SK-N-SH (cell line): ENCODE measurements at regions not wholly inside any gene's neighbourhood (a gene's known extent, or its start where the extent isn't known, plus 50 kb on each side); places are given as distances from the start of the nearest gene placed in this dataset.

Source experiments
- CTCF ChIA-PET: fragments of 300-600, 350-600 bp; formaldehyde crosslinking; extraction: SDS; loops from one replicate; lab custom pipeline; 2021; lab: Yijun Ruan, JAX
- POLR2A ChIA-PET: fragments of 350-600 bp; sonication (Branson Sonifier 250); formaldehyde crosslinking; extraction: SDS; loops from one replicate; lab custom pipeline; 2020; ENCODE audit warnings: antibody characterized with exemption, inconsistent platforms; lab: Yijun Ruan, JAX
- DNase-seq: peaks from one replicate; pipeline ENCODE4 v3.0.0; 2012
- H2AFZ ChIP-seq: fragments of 200-600 bp; sonication (generic); 2 replicates; pipeline ENCODE4 v1.8.1; 2016; ENCODE audit warnings: antibody characterized with exemption, mild to moderate bottlenecking, low read depth
- H3F3A ChIP-seq: fragments of 200-600 bp; sonication (generic); replicated peaks from 2 replicates; pipeline ENCODE3; 2016; ENCODE audit warnings: antibody characterized with exemption, mild to moderate bottlenecking; ENCODE audit not compliant: insufficient read depth
- H3K27ac ChIP-seq, 2 experiments: fragments of 200-500 bp in 1 of 2; fragments of 200-600 bp in 1 of 2; sonication (Bioruptor generic) in 1 of 2; sonication (generic), shearing (Covaris generic) in 1 of 2; 2 replicates each; pipeline versions ENCODE4 v1.5.1 to v1.6.1; 2014 to 2016; ENCODE audit warnings: low read depth in 2 of 2, inconsistent platforms in 1 of 2, low read length in 1 of 2, mild to moderate bottlenecking in 1 of 2, mixed read lengths in 1 of 2
- H3K27me3 ChIP-seq: fragments of 200-600 bp; sonication (generic), shearing (Covaris generic); 2 replicates; pipeline ENCODE4 v1.6.1; 2016; ENCODE audit warnings: mixed run types; ENCODE audit not compliant: insufficient read depth
- H3K36me3 ChIP-seq, 2 experiments: fragments of 200-500 bp in 1 of 2; fragments of 200-600 bp in 1 of 2; sonication (Bioruptor generic) in 1 of 2; sonication (generic) in 1 of 2; replicated peaks in 1 of 2; 2 replicates each; pipeline versions ENCODE3 to v1.5.1; 2014 to 2016; ENCODE audit warnings: low read length in 1 of 2, mild to moderate bottlenecking in 1 of 2; ENCODE audit not compliant: insufficient read depth in 2 of 2, control insufficient read depth in 1 of 2
- H3K4me1 ChIP-seq, 2 experiments: fragments of 200-500 bp in 1 of 2; fragments of 200-600 bp in 1 of 2; sonication (Bioruptor generic) in 1 of 2; sonication (generic), shearing (Covaris generic) in 1 of 2; 2 replicates each; pipeline versions ENCODE4 v1.5.1 to v1.6.1; 2014 to 2016; ENCODE audit warnings: low read depth in 1 of 2, low read length in 1 of 2, mixed run types in 1 of 2; ENCODE audit not compliant: insufficient read depth in 2 of 2, control insufficient read depth in 1 of 2
- H3K4me2 ChIP-seq: fragments of 200-600 bp; sonication (generic), shearing (Covaris generic); 2 replicates; pipeline ENCODE4 v1.6.1; 2017; ENCODE audit warnings: mixed run types
- H3K4me3 ChIP-seq, 2 experiments: fragments of 200-500 bp in 1 of 2; fragments of 200-600 bp in 1 of 2; sonication (Bioruptor generic) in 1 of 2; sonication (generic), shearing (Covaris generic) in 1 of 2; 2 replicates each; pipeline versions ENCODE4 v1.5.1 to v1.8.1; 2014 to 2016; ENCODE audit warnings: low read depth in 2 of 2, inconsistent platforms in 1 of 2, low read length in 1 of 2, mild to moderate bottlenecking in 1 of 2, mixed read lengths in 1 of 2, moderate library complexity in 1 of 2
- H3K79me2 ChIP-seq: fragments of 200-600 bp; sonication (generic); 2 replicates; pipeline ENCODE4 v1.8.1; 2017; ENCODE audit warnings: mild to moderate bottlenecking; ENCODE audit not compliant: insufficient read depth
- H3K9ac ChIP-seq: fragments of 200-600 bp; sonication (generic); 2 replicates; pipeline ENCODE4 v1.6.1; 2017; ENCODE audit warnings: mixed run types
- H3K9me2 ChIP-seq: fragments of 200-600 bp; sonication (generic); 2 replicates; pipeline ENCODE4 v1.6.1; 2017; ENCODE audit warnings: mixed run types
- H3K9me3 ChIP-seq: fragments of 200-600 bp; sonication (generic); 2 replicates; pipeline ENCODE4 v1.6.1; 2017; ENCODE audit warnings: mixed run types, mild to moderate bottlenecking, moderate library complexity
- H4K20me1 ChIP-seq: fragments of 200-600 bp; sonication (generic); 2 replicates; pipeline ENCODE4 v1.6.1; 2017; ENCODE audit warnings: mild to moderate bottlenecking, mixed run types; ENCODE audit not compliant: insufficient read depth
- EZH2phosphoT487 ChIP-seq: fragments of 200-600 bp; sonication (generic); IDR thresholded peaks from 2 replicates; pipeline ENCODE4 v1.6.1; 2017; ENCODE audit warnings: low read depth, mixed run types, mild to moderate bottlenecking, antibody characterized with exemption, moderate library complexity, borderline replicate concordance
- FOXJ3 ChIP-seq: sonication (generic); formaldehyde crosslinking; IDR thresholded peaks from 2 replicates; pipeline ENCODE4 v1.5.1; 2020; ENCODE audit warnings: mild to moderate bottlenecking, missing genetic modification reagents
- FOXM1 ChIP-seq: IDR thresholded peaks from 2 replicates; pipeline ENCODE4 v1.4.0; 2012; ENCODE audit warnings: low read depth, mild to moderate bottlenecking
- JUND ChIP-seq: IDR thresholded peaks from 2 replicates; pipeline ENCODE4 v1.4.0; 2012
- MXI1 ChIP-seq: IDR thresholded peaks from 2 replicates; pipeline ENCODE4 v1.6.1; 2012; ENCODE audit warnings: mild to moderate bottlenecking, low read depth, low read length, improper control_type of control experiment
- NFIC ChIP-seq: IDR thresholded peaks from 2 replicates; pipeline ENCODE4 v1.4.0; 2012; ENCODE audit warnings: borderline replicate concordance
- NRF1 ChIP-seq: IDR thresholded peaks from 2 replicates; pipeline ENCODE4 v1.6.1; 2012; ENCODE audit warnings: low read depth, mild to moderate bottlenecking, low read length
- RCOR1 ChIP-seq: fragments of 150-350 bp; IDR thresholded peaks from 2 replicates; pipeline ENCODE4 v1.6.1; 2017; ENCODE audit warnings: antibody characterized with exemption, low read length
- SIN3A ChIP-seq: IDR thresholded peaks from 2 replicates; pipeline ENCODE4 v1.6.1; 2012; ENCODE audit warnings: low read depth, mild to moderate bottlenecking, low read length, moderate library complexity, borderline replicate concordance
- TCF12 ChIP-seq: IDR thresholded peaks from 2 replicates; pipeline ENCODE4 v1.4.0; 2012
- YY1 ChIP-seq: IDR thresholded peaks from 2 replicates; pipeline ENCODE4 v1.4.0; 2012; ENCODE audit warnings: low read depth, mild to moderate bottlenecking
- TF ChIP-seq, protein P1 (sequence below): IDR thresholded peaks from 2 replicates; pipeline ENCODE4; 2012
- TF ChIP-seq, protein P2 (sequence below): fragments of 150-350 bp; IDR thresholded peaks from 2 replicates; pipeline ENCODE4 v1.6.1; 2017; ENCODE audit warnings: antibody characterized with exemption, low read length, low read depth, borderline replicate concordance
- TF ChIP-seq, protein P3 (sequence below): fragments of 200-600 bp; sonication (generic); IDR thresholded peaks from 2 replicates; pipeline ENCODE4 v1.6.1; 2017; ENCODE audit warnings: antibody characterized with exemption, mild to moderate bottlenecking, moderate library complexity
- TF ChIP-seq, protein P4 (sequence below): fragments of 150-350 bp; IDR thresholded peaks from 2 replicates; pipeline ENCODE4 v1.6.1; 2016; ENCODE audit warnings: mild to moderate bottlenecking, low read depth, low read length
- TF ChIP-seq, protein P5 (sequence below): IDR thresholded peaks from 2 replicates; pipeline ENCODE4 v1.4.0; 2012; ENCODE audit warnings: low read depth
- TF ChIP-seq, protein P6 (sequence below): IDR thresholded peaks from 2 replicates; pipeline ENCODE4 v1.4.0; 2012; ENCODE audit warnings: low read depth, borderline replicate concordance
- TF ChIP-seq, protein P7 (sequence below): IDR thresholded peaks from 2 replicates; pipeline ENCODE4 v1.4.0; 2012; ENCODE audit warnings: low read depth, borderline replicate concordance

DNA sequence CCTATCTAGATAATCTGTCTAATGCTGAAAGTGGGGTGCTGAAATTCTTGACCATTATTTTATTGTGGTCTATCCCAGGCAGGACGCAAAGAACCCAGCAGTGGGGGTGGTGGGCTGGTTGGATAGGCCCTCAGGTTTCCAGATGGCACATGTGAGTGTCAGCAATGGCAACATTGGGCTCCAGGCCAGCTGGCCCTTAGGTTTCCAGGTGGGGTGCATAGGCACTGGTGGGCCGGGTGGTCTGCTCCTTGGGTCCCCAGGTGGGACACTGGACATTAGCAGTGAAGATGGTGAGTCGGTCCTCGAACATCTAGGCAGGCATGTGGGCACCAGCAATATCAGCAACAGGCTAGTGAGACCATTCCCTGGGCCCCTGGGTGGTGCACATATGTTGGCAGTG is 680.3 kb upstream of the ACVR2A start (continued):
- TF ChIP-seq, protein P1, sequence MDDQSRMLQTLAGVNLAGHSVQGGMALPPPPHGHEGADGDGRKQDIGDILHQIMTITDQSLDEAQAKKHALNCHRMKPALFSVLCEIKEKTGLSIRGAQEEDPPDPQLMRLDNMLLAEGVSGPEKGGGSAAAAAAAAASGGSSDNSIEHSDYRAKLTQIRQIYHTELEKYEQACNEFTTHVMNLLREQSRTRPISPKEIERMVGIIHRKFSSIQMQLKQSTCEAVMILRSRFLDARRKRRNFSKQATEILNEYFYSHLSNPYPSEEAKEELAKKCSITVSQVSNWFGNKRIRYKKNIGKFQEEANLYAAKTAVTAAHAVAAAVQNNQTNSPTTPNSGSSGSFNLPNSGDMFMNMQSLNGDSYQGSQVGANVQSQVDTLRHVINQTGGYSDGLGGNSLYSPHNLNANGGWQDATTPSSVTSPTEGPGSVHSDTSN, result no peak

DNA sequence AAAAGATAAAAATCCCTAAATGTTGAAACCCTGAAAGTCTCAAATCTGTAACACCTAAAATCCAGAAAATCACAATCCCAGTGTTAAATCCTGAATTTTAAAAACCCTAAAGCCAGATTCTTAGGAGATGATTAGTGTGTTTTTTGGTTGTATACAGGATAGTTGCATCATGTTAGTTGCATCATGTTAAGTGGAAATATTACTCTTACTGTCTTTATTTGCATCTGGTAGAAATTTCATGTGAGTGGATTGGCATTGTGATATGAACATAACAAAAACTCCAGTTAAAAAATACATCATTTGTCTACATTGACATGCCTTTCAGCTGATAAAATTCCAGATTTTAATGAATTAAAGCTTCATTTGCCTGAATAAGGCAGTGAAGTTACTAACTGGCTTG is 683.1 kb upstream of the ACVR2A start:
- ChIA-PET POLR2A (no interaction called here), CTCF (no interaction called here)
- no peak for DNase-seq

More for the DNA sequence above, 683.1 kb upstream of the ACVR2A start:
- no peak overlapping the region for H3K9ac ChIP-seq
- no peaks in the 10 kb centered on the region for H3K4me1 ChIP-seq
- no peaks in the 10 kb centered on the region for H3K36me3 ChIP-seq
- no peaks in the 10 kb centered on the region for H3F3A ChIP-seq
- no peaks in the 10 kb centered on the region for H3K9me2 ChIP-seq
- no peak overlapping the region for H3K4me2 ChIP-seq
- TF ChIP-seq TCF12 (no peak), JUND (no peak), EZH2phosphoT487 (no peak), NFIC (no peak), NRF1 (no peak), MXI1 (no peak), FOXJ3 (CRISPR knock-in tag) (no peak), RCOR1 (no peak), FOXM1 (no peak), SIN3A (no peak), YY1 (no peak)
- TF ChIP-seq, protein P2, sequence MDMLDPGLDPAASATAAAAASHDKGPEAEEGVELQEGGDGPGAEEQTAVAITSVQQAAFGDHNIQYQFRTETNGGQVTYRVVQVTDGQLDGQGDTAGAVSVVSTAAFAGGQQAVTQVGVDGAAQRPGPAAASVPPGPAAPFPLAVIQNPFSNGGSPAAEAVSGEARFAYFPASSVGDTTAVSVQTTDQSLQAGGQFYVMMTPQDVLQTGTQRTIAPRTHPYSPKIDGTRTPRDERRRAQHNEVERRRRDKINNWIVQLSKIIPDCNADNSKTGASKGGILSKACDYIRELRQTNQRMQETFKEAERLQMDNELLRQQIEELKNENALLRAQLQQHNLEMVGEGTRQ, result no peak
- TF ChIP-seq, protein P3, sequence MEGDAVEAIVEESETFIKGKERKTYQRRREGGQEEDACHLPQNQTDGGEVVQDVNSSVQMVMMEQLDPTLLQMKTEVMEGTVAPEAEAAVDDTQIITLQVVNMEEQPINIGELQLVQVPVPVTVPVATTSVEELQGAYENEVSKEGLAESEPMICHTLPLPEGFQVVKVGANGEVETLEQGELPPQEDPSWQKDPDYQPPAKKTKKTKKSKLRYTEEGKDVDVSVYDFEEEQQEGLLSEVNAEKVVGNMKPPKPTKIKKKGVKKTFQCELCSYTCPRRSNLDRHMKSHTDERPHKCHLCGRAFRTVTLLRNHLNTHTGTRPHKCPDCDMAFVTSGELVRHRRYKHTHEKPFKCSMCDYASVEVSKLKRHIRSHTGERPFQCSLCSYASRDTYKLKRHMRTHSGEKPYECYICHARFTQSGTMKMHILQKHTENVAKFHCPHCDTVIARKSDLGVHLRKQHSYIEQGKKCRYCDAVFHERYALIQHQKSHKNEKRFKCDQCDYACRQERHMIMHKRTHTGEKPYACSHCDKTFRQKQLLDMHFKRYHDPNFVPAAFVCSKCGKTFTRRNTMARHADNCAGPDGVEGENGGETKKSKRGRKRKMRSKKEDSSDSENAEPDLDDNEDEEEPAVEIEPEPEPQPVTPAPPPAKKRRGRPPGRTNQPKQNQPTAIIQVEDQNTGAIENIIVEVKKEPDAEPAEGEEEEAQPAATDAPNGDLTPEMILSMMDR, result no peak
- TF ChIP-seq, protein P4, sequence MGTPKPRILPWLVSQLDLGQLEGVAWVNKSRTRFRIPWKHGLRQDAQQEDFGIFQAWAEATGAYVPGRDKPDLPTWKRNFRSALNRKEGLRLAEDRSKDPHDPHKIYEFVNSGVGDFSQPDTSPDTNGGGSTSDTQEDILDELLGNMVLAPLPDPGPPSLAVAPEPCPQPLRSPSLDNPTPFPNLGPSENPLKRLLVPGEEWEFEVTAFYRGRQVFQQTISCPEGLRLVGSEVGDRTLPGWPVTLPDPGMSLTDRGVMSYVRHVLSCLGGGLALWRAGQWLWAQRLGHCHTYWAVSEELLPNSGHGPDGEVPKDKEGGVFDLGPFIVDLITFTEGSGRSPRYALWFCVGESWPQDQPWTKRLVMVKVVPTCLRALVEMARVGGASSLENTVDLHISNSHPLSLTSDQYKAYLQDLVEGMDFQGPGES, result no peak
- TF ChIP-seq, protein P5, sequence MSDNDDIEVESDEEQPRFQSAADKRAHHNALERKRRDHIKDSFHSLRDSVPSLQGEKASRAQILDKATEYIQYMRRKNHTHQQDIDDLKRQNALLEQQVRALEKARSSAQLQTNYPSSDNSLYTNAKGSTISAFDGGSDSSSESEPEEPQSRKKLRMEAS, result no peak
- TF ChIP-seq, protein P6, sequence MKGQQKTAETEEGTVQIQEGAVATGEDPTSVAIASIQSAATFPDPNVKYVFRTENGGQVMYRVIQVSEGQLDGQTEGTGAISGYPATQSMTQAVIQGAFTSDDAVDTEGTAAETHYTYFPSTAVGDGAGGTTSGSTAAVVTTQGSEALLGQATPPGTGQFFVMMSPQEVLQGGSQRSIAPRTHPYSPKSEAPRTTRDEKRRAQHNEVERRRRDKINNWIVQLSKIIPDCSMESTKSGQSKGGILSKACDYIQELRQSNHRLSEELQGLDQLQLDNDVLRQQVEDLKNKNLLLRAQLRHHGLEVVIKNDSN, result no peak
- TF ChIP-seq, protein P7, sequence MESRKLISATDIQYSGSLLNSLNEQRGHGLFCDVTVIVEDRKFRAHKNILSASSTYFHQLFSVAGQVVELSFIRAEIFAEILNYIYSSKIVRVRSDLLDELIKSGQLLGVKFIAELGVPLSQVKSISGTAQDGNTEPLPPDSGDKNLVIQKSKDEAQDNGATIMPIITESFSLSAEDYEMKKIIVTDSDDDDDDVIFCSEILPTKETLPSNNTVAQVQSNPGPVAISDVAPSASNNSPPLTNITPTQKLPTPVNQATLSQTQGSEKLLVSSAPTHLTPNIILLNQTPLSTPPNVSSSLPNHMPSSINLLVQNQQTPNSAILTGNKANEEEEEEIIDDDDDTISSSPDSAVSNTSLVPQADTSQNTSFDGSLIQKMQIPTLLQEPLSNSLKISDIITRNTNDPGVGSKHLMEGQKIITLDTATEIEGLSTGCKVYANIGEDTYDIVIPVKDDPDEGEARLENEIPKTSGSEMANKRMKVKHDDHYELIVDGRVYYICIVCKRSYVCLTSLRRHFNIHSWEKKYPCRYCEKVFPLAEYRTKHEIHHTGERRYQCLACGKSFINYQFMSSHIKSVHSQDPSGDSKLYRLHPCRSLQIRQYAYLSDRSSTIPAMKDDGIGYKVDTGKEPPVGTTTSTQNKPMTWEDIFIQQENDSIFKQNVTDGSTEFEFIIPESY, result no peak
- TF ChIP-seq, protein P1, result no peak
- no peaks in the 10 kb centered on the region for H3K79me2 ChIP-seq
- no peak overlapping the region for H2AFZ ChIP-seq
- no peak overlapping the region for H3K4me3 ChIP-seq
- H4K20me1 ChIP-seq, result no peaks in the 10 kb centered on the region
- no peaks in the 10 kb centered on the region for H3K27me3 ChIP-seq
- no peaks in the 10 kb centered on the region for H3K9me3 ChIP-seq
- H3K27ac ChIP-seq, result no peak overlapping the region
